ENCODE measurements at regions not wholly inside any gene's neighbourhood (a gene's known extent, or its start where the extent isn't known, plus 50 kb on each side); places are given as distances from the start of the nearest gene placed in this dataset.

GRCh38 chr6:97885325-97885724, 602.3 kb upstream of the MMS22L start:
- TF ChIP-seq TCF7L2 (IDR thresholded peaks at IDR 0.05; ENCODE audit: borderline replicate concordance, extremely low read depth, insufficient read depth, insufficient read length) (no peak), CBX3 (IDR thresholded peaks at IDR 0.05; ENCODE audit: low read depth) (no peak), RAD21 (IDR thresholded peaks at IDR 0.05; ENCODE audit: low read depth) (no peak), EZH2phosphoT487 (IDR thresholded peaks at IDR 0.05; ENCODE audit: borderline replicate concordance) (no peak), CTCF (IDR thresholded peaks at IDR 0.05 in 2 of 3, conservative IDR thresholded peaks at IDR 0.05 in 1 of 3; ENCODE audit: borderline replicate concordance in 1 of 3, insufficient read depth in 1 of 3, low read depth in 2 of 3, low read length in 2 of 3) (no peak), POLR2AphosphoS5 (IDR thresholded peaks at IDR 0.05; ENCODE audit: low read depth, low read length) (no peak), SP1 (IDR thresholded peaks at IDR 0.05; ENCODE audit: low read depth) (no peak), ZBTB33 (IDR thresholded peaks at IDR 0.05; ENCODE audit: extremely low read depth, insufficient replicate concordance, low read length) (no peak)

Measured in HCT116 (cell line).